ENCODE measurements at regions not wholly inside any gene's neighbourhood (a gene's known extent, or its start where the extent isn't known, plus 50 kb on each side); places are given as distances from the start of the nearest gene placed in this dataset.

DNA sequence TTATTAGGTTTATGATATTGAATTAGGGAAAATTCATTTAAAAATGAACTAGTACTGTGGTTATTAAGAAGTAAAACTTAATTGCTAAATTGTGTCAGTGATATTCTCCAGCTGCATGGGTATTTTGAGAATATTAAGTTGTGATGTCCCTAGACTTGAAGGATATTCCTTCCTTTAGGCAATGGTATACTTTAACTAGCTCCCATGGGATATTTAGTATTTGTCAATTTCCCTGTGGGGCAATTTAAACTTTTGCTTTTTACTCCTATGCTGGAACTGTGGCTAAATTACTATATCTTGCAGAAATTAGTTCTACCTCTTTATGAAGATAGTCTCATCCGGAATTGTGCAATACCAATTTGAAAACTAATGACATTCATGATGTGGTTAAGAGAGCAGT lies 151.6 kb upstream of the CSNK1A1L start:
- TF ChIP-seq, protein P1, sequence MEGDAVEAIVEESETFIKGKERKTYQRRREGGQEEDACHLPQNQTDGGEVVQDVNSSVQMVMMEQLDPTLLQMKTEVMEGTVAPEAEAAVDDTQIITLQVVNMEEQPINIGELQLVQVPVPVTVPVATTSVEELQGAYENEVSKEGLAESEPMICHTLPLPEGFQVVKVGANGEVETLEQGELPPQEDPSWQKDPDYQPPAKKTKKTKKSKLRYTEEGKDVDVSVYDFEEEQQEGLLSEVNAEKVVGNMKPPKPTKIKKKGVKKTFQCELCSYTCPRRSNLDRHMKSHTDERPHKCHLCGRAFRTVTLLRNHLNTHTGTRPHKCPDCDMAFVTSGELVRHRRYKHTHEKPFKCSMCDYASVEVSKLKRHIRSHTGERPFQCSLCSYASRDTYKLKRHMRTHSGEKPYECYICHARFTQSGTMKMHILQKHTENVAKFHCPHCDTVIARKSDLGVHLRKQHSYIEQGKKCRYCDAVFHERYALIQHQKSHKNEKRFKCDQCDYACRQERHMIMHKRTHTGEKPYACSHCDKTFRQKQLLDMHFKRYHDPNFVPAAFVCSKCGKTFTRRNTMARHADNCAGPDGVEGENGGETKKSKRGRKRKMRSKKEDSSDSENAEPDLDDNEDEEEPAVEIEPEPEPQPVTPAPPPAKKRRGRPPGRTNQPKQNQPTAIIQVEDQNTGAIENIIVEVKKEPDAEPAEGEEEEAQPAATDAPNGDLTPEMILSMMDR (IDR thresholded peaks at IDR 0.05; ENCODE audit: low read depth, low read length): no peak
- TF ChIP-seq, protein P2, sequence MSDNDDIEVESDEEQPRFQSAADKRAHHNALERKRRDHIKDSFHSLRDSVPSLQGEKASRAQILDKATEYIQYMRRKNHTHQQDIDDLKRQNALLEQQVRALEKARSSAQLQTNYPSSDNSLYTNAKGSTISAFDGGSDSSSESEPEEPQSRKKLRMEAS (IDR thresholded peaks at IDR 0.05; ENCODE audit: low read depth, low read length): no peak

All from NB4 (cell line).